ENCODE measurements at regions not wholly inside any gene's neighbourhood (a gene's known extent, or its start where the extent isn't known, plus 50 kb on each side); places are given as distances from the start of the nearest gene placed in this dataset.

DNA sequence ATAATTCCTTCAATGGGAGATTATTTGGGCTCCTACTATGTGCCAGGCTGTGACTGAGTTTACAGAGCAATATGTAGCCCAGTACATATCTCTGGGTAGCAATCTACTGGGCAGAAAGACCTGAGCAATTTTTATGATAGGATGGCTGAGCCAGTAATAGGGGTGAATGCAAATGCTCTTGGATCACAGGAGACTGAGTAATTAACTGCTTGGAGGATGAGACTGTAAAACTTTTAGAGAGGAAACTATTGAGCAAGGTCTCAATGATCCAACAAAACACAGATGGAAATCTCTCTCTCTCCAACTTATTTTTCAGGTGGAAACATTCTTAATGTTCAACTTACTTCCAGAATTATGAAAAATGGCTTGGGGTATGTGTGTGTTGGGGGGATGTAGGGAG, 402.2 kb downstream of the AEBP2 start (continued):
- TF ChIP-seq, protein P1, sequence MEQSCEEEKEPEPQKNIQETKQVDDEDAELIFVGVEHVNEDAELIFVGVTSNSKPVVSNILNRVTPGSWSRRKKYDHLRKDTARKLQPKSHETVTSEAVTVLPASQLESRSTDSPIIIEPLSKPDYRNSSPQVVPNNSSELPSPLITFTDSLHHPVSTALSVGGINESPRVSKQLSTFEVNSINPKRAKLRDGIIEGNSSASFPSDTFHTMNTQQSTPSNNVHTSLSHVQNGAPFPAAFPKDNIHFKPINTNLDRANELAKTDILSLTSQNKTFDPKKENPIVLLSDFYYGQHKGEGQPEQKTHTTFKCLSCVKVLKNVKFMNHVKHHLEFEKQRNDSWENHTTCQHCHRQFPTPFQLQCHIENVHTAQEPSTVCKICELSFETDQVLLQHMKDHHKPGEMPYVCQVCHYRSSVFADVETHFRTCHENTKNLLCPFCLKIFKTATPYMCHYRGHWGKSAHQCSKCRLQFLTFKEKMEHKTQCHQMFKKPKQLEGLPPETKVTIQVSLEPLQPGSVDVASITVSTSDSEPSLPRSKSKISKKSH (CRISPR knock-in tag; IDR thresholded peaks at IDR 0.05), result no peak
- no peak for TF ChIP-seq BACH1 (tag; IDR thresholded peaks at IDR 0.05)

DNA sequence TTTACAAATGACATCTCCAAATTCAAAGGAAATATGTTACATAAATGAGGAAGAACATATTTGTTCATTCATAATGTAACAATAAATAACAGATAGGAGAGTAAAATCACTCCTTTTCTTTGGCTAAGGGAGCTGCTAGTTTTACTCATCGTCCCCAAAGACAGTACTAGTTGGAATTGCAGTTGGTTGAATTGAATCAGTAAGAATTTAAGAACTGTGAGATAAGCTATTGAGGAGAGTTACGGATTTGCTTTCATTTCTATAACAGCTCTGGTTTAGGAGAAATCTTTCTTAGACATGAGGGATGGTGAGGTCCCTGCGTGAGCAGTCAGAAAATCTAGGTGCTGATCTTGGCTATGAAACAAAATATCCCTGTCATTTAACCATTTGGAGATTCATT, 402.8 kb downstream of the AEBP2 start:
- no TSS peak for BruUV-seq (replicated peaks)
- Histone ChIP-seq H3K79me2 (ENCODE audit: control insufficient read depth, insufficient read depth, low read length) (no peaks in the 10 kb centered on the region), H3K4me3 (no peak overlapping the region), H3K36me3 (ENCODE audit: control insufficient read depth, insufficient read depth, low read length) (no peaks in the 10 kb centered on the region), H3K27ac (ENCODE audit: extremely low read depth, low read depth, low read length) (no peak overlapping the region), H3K27me3 (ENCODE audit: control insufficient read depth in 2 of 2, insufficient read depth in 2 of 2, low read length in 2 of 2) (no peaks in the 10 kb centered on the region), H4K20me1 (replicated peaks; ENCODE audit: control insufficient read depth, insufficient read depth, low read length) (no peaks in the 10 kb centered on the region), H3K4me1 (replicated peaks in 1 of 2; ENCODE audit: control insufficient read depth in 2 of 2, insufficient read depth in 2 of 2, low read length in 2 of 2) (no peaks in the 10 kb centered on the region), H3K9ac (ENCODE audit: insufficient read depth in 1 of 2, low read depth in 2 of 2, low read length in 2 of 2) (no peak overlapping the region), H3K9me1 (ENCODE audit: control insufficient read depth, insufficient read depth, low read length) (no peaks in the 10 kb centered on the region), H3K4me2 (ENCODE audit: insufficient read depth, low read length) (no peak overlapping the region), H3K9me3 (replicated peaks; ENCODE audit: control insufficient read depth, insufficient read depth, low read depth, low read length) (no peaks in the 10 kb centered on the region), H2AFZ (ENCODE audit: low read depth, low read length) (no peak overlapping the region)
- DNase-seq (ENCODE audit: extremely low read depth in 1 of 4, low spot score in 3 of 4) (no peak), ATAC-seq (no peak), FAIRE-seq (no peak)
- 0% methylated on average over 3 of the region's 3 CpGs for WGBS (ENCODE audit: insufficient coverage, low coverage, missing lambda C conversion rate)
- intact Hi-C loops (cut with micrococcal nuclease), result no loop called here
- in situ Hi-C loops (cut with MboI), result no loop called here
- TF ChIP-seq ZC3H8 (IDR thresholded peaks at IDR 0.05), result no peak
- no peak for TF ChIP-seq STAT5A (IDR thresholded peaks at IDR 0.05; ENCODE audit: borderline replicate concordance, low read length)
- TF ChIP-seq, protein P2, sequence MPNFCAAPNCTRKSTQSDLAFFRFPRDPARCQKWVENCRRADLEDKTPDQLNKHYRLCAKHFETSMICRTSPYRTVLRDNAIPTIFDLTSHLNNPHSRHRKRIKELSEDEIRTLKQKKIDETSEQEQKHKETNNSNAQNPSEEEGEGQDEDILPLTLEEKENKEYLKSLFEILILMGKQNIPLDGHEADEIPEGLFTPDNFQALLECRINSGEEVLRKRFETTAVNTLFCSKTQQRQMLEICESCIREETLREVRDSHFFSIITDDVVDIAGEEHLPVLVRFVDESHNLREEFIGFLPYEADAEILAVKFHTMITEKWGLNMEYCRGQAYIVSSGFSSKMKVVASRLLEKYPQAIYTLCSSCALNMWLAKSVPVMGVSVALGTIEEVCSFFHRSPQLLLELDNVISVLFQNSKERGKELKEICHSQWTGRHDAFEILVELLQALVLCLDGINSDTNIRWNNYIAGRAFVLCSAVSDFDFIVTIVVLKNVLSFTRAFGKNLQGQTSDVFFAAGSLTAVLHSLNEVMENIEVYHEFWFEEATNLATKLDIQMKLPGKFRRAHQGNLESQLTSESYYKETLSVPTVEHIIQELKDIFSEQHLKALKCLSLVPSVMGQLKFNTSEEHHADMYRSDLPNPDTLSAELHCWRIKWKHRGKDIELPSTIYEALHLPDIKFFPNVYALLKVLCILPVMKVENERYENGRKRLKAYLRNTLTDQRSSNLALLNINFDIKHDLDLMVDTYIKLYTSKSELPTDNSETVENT (CRISPR knock-in tag; IDR thresholded peaks at IDR 0.05), result no peak
- TF ChIP-seq DACH1 (IDR thresholded peaks at IDR 0.05; ENCODE audit: partially characterized antibody), result no peak
- TF ChIP-seq ZNF445 (CRISPR knock-in tag; IDR thresholded peaks at IDR 0.05; ENCODE audit: low read depth), result no peak
- no peak for TF ChIP-seq RHOXF2B (CRISPR knock-in tag; conservative IDR thresholded peaks at IDR 0.05)
- no peak for TF ChIP-seq TAF15 (IDR thresholded peaks at IDR 0.05; ENCODE audit: low read depth, low read length)
- no peak for TF ChIP-seq PHF8 (IDR thresholded peaks at IDR 0.05; ENCODE audit: borderline replicate concordance, low read length)
- TF ChIP-seq, protein P3, sequence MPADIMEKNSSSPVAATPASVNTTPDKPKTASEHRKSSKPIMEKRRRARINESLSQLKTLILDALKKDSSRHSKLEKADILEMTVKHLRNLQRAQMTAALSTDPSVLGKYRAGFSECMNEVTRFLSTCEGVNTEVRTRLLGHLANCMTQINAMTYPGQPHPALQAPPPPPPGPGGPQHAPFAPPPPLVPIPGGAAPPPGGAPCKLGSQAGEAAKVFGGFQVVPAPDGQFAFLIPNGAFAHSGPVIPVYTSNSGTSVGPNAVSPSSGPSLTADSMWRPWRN (IDR thresholded peaks at IDR 0.05; ENCODE audit: low read depth), result no peak
- TF ChIP-seq, protein P4, sequence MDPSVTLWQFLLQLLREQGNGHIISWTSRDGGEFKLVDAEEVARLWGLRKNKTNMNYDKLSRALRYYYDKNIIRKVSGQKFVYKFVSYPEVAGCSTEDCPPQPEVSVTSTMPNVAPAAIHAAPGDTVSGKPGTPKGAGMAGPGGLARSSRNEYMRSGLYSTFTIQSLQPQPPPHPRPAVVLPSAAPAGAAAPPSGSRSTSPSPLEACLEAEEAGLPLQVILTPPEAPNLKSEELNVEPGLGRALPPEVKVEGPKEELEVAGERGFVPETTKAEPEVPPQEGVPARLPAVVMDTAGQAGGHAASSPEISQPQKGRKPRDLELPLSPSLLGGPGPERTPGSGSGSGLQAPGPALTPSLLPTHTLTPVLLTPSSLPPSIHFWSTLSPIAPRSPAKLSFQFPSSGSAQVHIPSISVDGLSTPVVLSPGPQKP (CRISPR knock-in tag; IDR thresholded peaks at IDR 0.05), result no peak
- POLR2A ChIA-PET, result no interaction called here
- CTCF ChIA-PET (ENCODE audit: low intra/inter-chr PET ratio), result no interaction called here

Data from K562 (cell line).